ENCODE measurements at regions not wholly inside any gene's neighbourhood (a gene's known extent, or its start where the extent isn't known, plus 50 kb on each side); places are given as distances from the start of the nearest gene placed in this dataset.
A peak's percentile ranks its signal among the peaks of the same experiment; 100 is the strongest.

DNA sequence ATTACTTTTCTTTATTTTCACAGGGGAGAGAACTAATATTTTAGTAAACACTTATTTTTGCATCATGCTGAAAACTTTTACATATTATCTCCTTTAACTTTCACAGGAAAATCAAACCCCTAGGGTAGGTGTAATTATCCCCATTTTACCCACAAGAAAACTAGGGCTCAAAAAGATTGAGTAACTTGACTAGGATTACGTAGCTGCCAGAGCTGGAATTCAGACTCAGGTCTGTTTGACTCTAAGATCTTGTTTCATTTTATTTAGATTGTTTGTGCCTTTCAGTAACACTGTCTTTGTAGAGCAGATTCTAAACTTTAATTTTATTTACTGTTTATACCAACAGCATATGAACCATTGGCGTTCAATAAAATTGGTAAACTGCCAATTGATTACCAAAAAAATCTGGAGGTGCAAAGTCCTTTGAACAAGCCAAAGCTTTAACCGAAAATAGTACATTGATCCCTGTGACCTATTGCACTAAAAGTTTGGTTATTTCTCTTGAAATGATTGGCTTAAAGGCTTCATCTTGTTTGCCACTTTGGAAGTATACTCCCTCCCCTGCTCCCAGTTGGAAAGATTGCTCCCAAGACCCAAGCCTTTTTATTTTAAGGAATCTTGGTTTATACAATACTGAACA, 71.0 kb upstream of the WDR26 start:
- DNase-seq (ENCODE audit: low spot score), result no peak

- DNase-seq (ENCODE audit: low spot score), result no peak
Observed at GRCh38 chr1:224506141-224506814, 71.7 kb upstream of the WDR26 start.

GRCh38 chr1:224507771-224508523, 73.3 kb upstream of the WDR26 start:
- DNase-seq (ENCODE audit: low spot score), result no peak

DNA sequence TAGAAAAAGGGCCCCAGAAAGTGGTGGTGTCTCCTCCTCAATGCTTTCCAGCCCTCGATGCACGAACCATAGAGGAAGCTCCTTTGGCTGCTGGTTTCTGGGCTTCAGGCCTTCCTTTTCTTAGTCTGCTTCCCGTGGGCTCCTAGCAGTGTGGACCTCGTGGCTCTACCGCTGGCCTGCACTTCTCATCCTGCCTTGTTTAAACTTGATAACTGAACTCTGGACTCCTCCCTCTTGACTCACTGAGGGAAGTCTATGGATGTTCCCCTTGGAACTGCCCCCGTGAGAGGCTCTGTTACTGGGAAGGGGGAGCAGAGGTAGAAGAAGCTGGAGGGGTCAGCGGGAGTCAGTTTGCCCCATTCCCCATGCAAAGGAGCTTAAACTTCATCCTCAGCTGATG, 75.3 kb upstream of the WDR26 start:
- DNase-seq (ENCODE audit: low spot score), result no peak

DNA sequence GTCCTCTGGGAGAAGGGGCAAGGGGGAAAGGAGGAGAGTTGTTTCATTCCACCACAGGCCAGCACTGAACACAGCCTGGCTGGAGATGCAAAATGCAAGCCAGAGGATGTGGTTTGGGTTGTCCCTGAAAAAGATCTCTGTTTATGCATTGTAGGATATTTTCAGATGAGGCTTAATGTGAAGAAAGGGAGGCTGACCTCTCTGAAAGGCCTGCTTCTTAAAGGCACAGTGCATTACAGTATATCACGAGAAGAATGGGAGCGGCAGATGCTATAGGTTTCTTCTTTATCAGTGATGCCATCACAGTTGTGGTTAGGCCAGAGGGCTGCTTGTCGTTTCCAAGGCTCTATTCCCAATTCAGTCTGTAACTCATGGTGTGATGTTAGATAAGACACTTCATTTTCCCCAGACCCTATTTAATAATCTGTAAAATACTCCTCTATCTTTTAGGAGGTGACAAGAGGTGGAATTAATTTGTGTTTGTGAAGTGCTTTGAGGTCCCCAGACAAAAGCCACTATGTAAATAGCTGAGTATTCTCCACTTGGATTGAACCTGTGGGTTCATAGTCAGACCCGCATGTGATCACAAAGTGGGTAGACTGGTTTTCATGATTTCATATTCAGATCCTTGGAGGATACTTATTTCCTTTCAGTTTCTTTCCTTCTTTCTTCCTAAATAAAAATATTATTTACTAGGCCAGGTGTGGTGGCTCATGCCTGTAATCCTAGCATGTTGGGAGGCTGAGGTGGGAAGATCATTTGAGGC, 76.5 kb upstream of the WDR26 start:
- DNase-seq (ENCODE audit: low spot score), result no peak

- DNase-seq (ENCODE audit: low spot score), result no peak
Observed at GRCh38 chr1:224512600-224513151, 78.1 kb upstream of the WDR26 start.

- DNase-seq (ENCODE audit: low spot score), result no peak
Observed at GRCh38 chr1:224513383-224513782, 78.8 kb upstream of the WDR26 start.

GRCh38 chr1:224513787-224514209, 79.2 kb upstream of the WDR26 start:
- peak; percentile 91 for DNase-seq (ENCODE audit: low spot score)

DNA sequence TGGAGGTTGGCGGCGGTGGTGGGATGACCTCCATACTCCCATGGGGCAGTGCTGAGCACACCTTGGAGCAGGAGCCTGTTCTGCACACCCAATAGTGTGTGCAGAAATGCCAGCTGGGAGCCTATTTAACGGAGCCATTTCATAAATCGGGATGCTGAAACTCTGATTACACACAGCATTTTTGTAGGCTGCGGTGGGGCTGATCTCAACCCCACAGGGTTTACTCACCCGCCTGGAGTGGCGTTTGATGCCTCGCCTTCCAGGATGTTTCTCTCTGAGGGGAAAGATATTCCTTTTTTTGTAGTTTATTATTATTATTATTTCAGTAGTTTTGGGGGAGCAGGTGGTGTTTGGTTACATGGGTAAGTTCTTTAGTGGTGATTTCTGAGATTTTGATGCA, 82.6 kb upstream of the WDR26 start:
- DNase-seq (ENCODE audit: low spot score), result no peak

- no peak for DNase-seq (ENCODE audit: low spot score)
Observed at GRCh38 chr1:224518528-224518927, 83.9 kb upstream of the WDR26 start.

- DNase-seq (ENCODE audit: low spot score), result no peak
Observed at GRCh38 chr1:224519874-224520273, 85.3 kb upstream of the WDR26 start.

DNA sequence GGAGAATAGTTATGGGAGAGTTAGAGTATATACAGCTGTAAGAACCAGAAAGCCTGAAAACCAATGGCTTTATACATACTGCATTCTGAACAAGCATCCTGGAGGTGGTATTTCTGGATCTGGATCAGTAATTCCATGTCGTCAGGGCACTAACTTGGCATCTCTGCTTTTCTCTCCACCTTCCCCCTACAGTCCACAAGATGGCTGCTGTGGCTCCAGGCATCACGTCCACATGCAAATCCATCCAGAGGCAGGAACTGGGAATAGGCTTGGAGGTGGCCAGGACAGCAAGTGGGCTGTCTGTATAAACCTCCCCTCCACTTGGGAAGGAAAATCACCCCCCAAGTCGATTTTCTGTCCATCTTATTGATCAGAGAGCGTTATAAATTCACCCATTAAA, 86.2 kb upstream of the WDR26 start:
- DNase-seq (ENCODE audit: low spot score), result no peak

DNA sequence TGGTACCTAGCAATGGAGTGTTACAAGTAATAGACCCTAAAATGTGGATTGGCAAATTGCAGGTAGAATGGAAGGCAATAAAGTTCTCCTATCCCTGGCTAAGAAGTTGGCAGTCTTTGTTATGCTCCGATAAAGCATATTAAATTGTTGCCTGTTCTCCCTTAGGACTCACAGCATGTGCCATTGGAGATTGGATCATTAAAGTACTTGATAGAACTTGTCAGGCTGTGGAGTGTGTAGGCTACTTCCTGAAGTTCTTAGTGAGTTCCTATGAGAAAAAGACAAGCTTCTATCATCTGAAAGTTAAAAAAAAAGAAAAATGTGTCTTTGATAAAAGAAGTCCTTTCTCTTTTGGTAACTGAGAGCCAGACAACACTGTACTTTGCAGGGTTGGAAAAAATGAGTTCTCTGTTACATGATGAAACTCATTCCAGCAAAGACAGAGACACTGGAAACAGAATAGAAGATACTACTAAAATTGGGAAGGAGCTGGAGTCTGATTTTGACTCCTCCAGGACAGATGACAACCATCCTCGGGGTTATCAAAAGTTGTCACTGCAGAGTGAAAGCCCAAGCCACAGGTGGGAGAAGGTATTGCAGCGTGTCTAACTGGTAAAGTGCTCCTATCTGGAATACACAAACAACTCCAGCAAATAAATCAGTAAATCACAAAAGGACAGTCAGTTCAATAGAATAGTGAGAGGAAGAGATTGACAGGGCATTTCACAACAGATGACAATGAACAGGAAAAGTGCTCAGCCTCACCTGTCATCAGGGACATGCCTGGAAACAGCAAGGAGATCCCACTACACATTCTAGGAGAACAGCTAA, 87.5 kb upstream of the WDR26 start:
- DNase-seq (ENCODE audit: low spot score), result no peak

DNA sequence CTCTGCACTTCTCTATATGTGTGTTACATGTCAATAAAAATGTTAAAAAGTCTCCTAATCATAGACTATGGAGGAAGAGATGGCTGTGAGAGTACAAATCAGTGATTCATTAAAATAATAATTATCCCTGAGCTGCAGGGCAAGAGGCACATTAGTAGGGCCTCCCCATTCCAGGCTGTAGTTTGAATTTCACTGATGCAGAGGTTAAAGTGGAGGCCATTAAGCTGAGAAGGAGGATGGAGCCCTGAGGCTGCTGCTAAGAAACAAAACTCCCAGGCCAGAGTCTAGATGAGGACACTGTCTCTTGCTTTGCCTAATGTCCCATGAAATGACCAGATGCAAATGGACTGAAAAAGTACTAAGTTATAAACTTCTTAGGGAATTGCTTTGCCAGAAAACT, 89.1 kb upstream of the WDR26 start:
- no peak for DNase-seq (ENCODE audit: low spot score)

DNA sequence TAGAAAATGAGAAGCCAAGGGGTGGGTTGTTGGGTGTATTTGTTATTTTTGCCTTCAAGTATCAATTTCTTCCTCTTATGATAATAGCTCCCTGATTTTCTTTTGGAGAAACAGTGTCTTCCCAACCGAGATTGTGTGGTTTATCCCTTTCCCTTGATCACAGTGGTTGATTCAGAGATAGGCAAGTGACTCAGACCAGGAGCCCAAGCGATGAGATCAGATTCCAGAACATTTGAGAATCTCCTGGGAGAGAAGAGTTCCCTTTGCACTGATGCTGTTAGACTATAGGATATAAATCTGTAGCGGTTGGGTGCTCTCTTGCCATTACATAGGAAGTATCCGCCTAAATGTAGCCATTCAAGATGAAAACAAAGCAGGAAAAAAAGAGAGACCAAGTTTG, 90.1 kb upstream of the WDR26 start:
- no peak for DNase-seq (ENCODE audit: low spot score)

DNA sequence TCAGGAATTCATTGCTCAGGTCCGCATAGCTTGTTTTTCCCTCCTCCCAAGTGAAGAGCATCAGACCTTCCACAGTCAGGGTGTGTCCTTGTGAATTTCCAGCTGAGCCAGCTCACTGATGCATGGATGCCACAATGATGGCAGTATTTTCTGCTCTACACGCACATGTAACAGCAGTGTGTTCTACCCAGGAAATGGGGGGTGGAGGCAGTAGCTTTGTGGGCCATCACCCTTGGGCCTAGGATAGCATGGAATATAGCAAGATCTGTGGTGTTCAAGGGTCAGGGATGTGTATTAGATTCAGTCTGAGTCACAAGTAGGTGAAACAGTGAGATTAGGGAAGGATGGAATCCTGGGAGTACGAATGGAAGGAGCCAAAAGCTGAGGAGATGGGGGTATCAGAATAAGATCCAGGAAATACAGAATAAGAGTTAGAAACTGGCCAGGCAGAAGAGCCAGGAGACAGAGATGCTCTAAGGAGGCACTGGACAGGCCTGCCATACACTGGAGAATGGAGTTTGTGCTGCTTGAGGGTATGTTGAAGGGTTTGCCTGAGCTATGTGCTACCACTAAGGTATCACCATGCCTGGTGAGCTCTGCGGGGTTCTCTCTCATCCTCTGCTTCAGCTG, 90.6 kb upstream of the CNIH3 start:
- DNase-seq (ENCODE audit: low spot score), result no peak

DNA sequence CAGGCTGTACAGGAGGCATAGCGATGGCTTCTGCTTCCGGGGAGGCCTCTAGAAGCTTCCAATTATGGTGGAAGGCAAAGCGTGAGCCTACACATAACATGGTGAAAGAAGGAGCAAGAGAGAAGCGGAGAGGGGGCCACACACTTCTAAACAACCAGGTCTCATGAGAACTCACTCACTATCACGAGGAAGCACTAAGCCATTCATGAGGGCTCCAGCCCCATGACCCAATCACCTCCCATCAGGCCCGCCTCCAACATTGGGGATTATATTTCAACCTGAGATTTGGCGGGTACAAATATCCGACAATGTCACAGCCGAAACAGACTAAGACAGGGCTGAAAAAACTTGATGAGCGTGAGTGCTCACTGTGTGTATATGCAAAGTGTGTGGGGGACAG, 89.3 kb upstream of the CNIH3 start:
- DNase-seq (ENCODE audit: low spot score), result no peak

GRCh38 chr1:224528900-224529299, 87.2 kb upstream of the CNIH3 start:
- DNase-seq (ENCODE audit: low spot score), result no peak

- no peak for DNase-seq (ENCODE audit: low spot score)
Observed at GRCh38 chr1:224529844-224530243, 86.3 kb upstream of the CNIH3 start.

DNA sequence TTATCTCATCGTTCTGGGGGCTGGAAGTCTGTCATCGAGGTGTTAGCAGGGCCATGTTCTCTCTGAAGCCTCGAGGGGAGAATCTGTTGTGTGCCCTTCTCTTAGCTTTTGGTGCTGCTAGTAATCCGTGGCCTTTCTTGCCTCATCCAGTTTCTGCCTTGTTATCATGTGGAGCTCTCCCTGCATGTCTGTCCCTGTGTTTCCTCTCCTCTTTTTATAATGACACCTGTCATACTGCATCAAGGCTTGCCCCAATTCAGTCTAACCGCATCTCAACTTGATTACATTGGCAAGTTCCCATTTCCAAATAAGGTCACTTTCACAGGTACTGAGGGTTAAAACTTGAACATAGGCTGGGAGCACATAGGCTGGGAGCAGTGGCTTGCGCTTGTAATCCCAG, 82.6 kb upstream of the CNIH3 start:
- DNase-seq (ENCODE audit: low spot score), result no peak

DNA sequence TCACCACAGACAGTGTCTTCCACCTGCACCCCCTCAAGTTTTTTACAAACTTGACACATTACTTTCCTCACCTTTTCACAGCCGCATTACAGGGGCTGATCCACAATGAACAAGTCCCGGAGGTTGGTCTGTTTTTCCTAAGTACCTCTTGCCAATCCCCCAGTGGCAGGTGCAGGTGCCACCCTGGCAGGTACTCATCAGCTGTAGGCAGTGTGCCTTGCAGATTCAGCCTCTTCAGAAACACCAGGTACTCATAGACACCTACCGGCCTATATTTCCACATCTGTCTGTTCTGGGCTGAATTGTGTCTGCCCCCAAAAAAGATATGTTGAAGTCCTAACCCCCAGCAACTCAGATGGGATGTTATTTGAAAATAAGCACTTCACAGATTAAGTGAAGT, 81.4 kb upstream of the CNIH3 start:
- no peak for DNase-seq (ENCODE audit: low spot score)
